22Rv1 (cell line): ENCODE measurements at regions not wholly inside any gene's neighbourhood (a gene's known extent, or its start where the extent isn't known, plus 50 kb on each side); places are given as distances from the start of the nearest gene placed in this dataset.
A peak's percentile ranks its signal among the peaks of the same experiment; 100 is the strongest.
"Not testable (repeated sequence)": the region's sequence is repeated elsewhere in the genome, so short reads cannot be mapped to it uniquely, and the experiment has no call there.

ENCODE experiments used
- H3K27ac ChIP-seq: fragments of 450-650 bp; 2 replicates; pipeline ENCODE4 v1.5.1; 2017
- CTCF ChIP-seq: fragments of 450-650 bp; IDR thresholded peaks from 2 replicates; pipeline ENCODE4 v1.5.1; 2017; ENCODE audit warnings: mild to moderate bottlenecking
- ZFX ChIP-seq: fragments of 450-650 bp; IDR thresholded peaks from 2 replicates; pipeline ENCODE4 v1.6.1; 2017; ENCODE audit warnings: antibody characterized with exemption, borderline replicate concordance

GRCh38 chr2:167340322-167340721 is 452.0 kb downstream of the XIRP2 start:
- H3K27ac ChIP-seq, result no peak overlapping the region
- TF ChIP-seq CTCF (no peak), ZFX (no peak)

GRCh38 chr2:167336213-167336612 is 447.9 kb downstream of the XIRP2 start:
- TF ChIP-seq CTCF, result no peak
- no peak for TF ChIP-seq ZFX
- H3K27ac ChIP-seq, result no peak overlapping the region

GRCh38 chr2:167335541-167335992 is 447.3 kb downstream of the XIRP2 start:
- TF ChIP-seq ZFX (no peak), CTCF (no peak)
- H3K27ac ChIP-seq, result no peak overlapping the region

- H3K27ac ChIP-seq, result no peak overlapping the region
These were observed 446.0 kb downstream of the XIRP2 start for GRCh38 chr2:167334146-167334742.

GRCh38 chr2:167333245-167333644 is 445.0 kb downstream of the XIRP2 start:
- H3K27ac ChIP-seq, result no peak overlapping the region
- TF ChIP-seq CTCF (no peak), ZFX (no peak)

More at GRCh38 chr2:167334146-167334742, 446.0 kb downstream of the XIRP2 start:
- no peak for TF ChIP-seq ZFX
- no peak for TF ChIP-seq CTCF

GRCh38 chr2:167332358-167332757 is 444.1 kb downstream of the XIRP2 start:
- no peak for TF ChIP-seq ZFX
- TF ChIP-seq CTCF, result no peak
- H3K27ac ChIP-seq, result no peak overlapping the region

GRCh38 chr2:167331636-167332232 is 443.5 kb downstream of the XIRP2 start:
- TF ChIP-seq CTCF (peak; percentile 18; the same call in 1 of the 2 replicates), ZFX (no peak)
- no peak overlapping the region for H3K27ac ChIP-seq

GRCh38 chr2:167328808-167329207 is 440.5 kb downstream of the XIRP2 start:
- not testable (repeated sequence) for H3K27ac ChIP-seq
